Thyroid gland (tissue), 4 donors: ENCODE measurements at regions not wholly inside any gene's neighbourhood (a gene's known extent, or its start where the extent isn't known, plus 50 kb on each side); places are given as distances from the start of the nearest gene placed in this dataset.

ENCODE experiments used
- DNase-seq, 2 donors: peaks; one replicate each; pipeline ENCODE4 v3.0.0-alpha.2; 2019
- H3K27ac ChIP-seq, 3 donors: fragments of 200-600 bp; sonication (generic); 1 replicate in 2 of 3; 2 replicates in 1 of 3; pipeline ENCODE4 v1.5.1; 2016 to 2019; ENCODE audit warnings: mild to moderate bottlenecking in 1 of 3, moderate library complexity in 1 of 3
- H3K27me3 ChIP-seq: fragments of 200-600 bp; sonication (generic); one replicate; pipeline ENCODE4 v1.5.1; 2019
- H3K36me3 ChIP-seq, 2 donors: fragments of 200-600 bp; sonication (generic); one replicate each; pipeline ENCODE4 v1.5.1; 2016 to 2019
- H3K4me1 ChIP-seq, 2 donors: fragments of 200-600 bp; sonication (generic); one replicate each; pipeline ENCODE4 v1.5.1; 2017 to 2019
- H3K4me3 ChIP-seq, 3 donors: fragments of 200-600 bp; sonication (generic); replicated peaks in 1 of 3; 1 replicate in 2 of 3; 2 replicates in 1 of 3; pipeline ENCODE4 v1.5.1; 2016; ENCODE audit warnings: mild to moderate bottlenecking in 1 of 3
- H3K9me3 ChIP-seq: fragments of 200-600 bp; sonication (generic); one replicate; pipeline ENCODE4 v1.5.1; 2017
- POLR2A ChIP-seq, 2 donors: fragments of 450-650 bp; IDR thresholded peaks; one replicate each; pipeline ENCODE4 v1.6.1; 2017; ENCODE audit warnings: antibody characterized with exemption in 2 of 2, mild to moderate bottlenecking in 2 of 2, moderate library complexity in 1 of 2
- WGBS, 2 donors: methylation state at CpG; one replicate each; pipeline ENCODE4 v1.1.5; 2017; 5-methylcytosine and 5-hydroxymethylcytosine counted together
- intact Hi-C: fragments of 100-400 bp; cut with DNase I; formaldehyde crosslinking; loops from one replicate; pipeline ENCODE4 v1.15.1; 2023
- TF ChIP-seq, protein P1 (sequence below), 6 experiments: fragments of 200-600 bp in 3 of 6; fragments of 450-650 bp in 3 of 6; sonication (generic) in 3 of 6; IDR thresholded peaks; one replicate each; pipeline ENCODE4 v1.5.1; 2016 to 2019; ENCODE audit warnings: antibody characterized with exemption in 6 of 6, mild to moderate bottlenecking in 2 of 6, inconsistent platforms in 1 of 6, moderate library complexity in 1 of 6

DNA sequence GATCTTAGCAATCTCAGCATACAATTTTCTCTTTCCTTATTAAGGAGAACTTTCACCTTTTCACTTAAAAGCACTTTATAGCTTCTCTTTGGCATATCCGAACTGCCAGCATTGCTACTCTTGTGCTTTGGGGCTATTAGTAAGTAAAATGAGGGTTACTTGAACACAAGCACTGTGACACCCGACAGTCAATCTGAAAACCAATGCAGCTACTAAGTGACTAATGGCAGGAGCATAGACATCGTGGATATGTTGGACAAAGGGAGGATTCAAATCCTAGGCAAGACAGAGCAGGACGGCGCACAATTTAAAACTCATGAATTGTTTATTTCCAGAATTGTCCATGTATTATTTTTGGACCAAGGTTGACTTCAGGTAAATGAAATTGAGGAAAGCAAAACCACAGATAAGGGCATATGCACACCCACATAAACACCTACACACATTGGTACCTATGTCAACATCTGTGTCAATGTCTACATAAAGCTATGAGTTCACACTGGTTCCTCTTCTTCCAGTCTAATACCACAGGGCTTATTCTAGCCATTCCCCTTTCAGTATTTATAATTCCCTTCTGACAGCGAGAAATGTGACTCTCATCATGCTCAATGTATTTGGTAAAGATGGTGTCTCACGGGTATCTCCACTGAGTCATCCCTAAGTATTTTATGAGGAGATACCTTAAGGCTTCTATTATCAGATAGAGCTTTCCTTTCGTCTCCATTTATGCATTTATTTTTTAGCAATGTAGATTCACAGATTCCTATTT is 75.3 kb upstream of the RALGPS2 start:
- H3K27me3 ChIP-seq, result no peaks in the 10 kb centered on the region
- DNase-seq, result no peak
- TF ChIP-seq, protein P1, sequence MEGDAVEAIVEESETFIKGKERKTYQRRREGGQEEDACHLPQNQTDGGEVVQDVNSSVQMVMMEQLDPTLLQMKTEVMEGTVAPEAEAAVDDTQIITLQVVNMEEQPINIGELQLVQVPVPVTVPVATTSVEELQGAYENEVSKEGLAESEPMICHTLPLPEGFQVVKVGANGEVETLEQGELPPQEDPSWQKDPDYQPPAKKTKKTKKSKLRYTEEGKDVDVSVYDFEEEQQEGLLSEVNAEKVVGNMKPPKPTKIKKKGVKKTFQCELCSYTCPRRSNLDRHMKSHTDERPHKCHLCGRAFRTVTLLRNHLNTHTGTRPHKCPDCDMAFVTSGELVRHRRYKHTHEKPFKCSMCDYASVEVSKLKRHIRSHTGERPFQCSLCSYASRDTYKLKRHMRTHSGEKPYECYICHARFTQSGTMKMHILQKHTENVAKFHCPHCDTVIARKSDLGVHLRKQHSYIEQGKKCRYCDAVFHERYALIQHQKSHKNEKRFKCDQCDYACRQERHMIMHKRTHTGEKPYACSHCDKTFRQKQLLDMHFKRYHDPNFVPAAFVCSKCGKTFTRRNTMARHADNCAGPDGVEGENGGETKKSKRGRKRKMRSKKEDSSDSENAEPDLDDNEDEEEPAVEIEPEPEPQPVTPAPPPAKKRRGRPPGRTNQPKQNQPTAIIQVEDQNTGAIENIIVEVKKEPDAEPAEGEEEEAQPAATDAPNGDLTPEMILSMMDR (IDR thresholded peaks at IDR 0.05), result no peak
- no peak for TF ChIP-seq POLR2A (IDR thresholded peaks at IDR 0.05)
- H3K4me3 ChIP-seq, result no peak overlapping the region
- no peak overlapping the region for H3K27ac ChIP-seq
- no peaks in the 10 kb centered on the region for H3K9me3 ChIP-seq
- H3K36me3 ChIP-seq, result no peaks in the 10 kb centered on the region
- H3K4me1 ChIP-seq, result no peaks in the 10 kb centered on the region
- 92 to 93% methylated on average over 8 of the region's 8 CpGs for WGBS, 2 donors
- intact Hi-C loops, result no loop called here

DNA sequence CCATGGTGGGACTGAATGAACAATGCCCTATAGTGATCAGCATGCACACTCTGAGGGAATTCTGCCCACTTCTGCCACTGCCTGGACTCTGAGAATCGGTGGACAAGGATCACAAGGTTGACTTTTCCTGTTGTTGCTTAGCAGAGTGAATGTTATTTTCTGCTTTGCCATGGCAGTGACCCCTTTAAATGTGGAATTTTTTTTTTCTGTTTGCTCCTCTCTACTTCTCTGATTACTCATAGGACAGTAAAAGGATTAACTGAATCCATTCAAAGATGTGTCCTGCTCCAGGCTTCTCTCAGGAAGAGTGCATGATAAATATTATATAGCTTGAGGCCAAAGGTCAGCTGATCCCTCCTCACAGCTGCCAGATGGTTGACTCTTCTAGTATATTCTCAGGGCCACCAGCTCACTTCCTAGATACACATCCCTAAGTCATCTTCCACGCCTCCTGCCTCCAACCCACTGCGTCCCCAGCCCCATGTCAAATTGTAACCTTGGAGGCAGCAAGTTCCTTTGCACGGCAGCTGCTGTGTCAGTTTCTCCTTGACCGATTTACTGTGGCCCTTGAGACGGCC is 74.0 kb upstream of the RALGPS2 start:
- H3K4me1 ChIP-seq, result no peaks in the 10 kb centered on the region
- H3K9me3 ChIP-seq, result no peaks in the 10 kb centered on the region
- no peak overlapping the region for H3K4me3 ChIP-seq
- intact Hi-C loops, result no loop called here
- no peaks in the 10 kb centered on the region for H3K36me3 ChIP-seq
- H3K27ac ChIP-seq, result no peak overlapping the region
- 47 to 61% methylated on average over 6 of the region's 6 CpGs for WGBS, 2 donors
- DNase-seq, result no peak
- H3K27me3 ChIP-seq, result no peaks in the 10 kb centered on the region
- no peak for TF ChIP-seq POLR2A (IDR thresholded peaks at IDR 0.05)
- TF ChIP-seq, protein P1 (IDR thresholded peaks at IDR 0.05), result no peak

DNA sequence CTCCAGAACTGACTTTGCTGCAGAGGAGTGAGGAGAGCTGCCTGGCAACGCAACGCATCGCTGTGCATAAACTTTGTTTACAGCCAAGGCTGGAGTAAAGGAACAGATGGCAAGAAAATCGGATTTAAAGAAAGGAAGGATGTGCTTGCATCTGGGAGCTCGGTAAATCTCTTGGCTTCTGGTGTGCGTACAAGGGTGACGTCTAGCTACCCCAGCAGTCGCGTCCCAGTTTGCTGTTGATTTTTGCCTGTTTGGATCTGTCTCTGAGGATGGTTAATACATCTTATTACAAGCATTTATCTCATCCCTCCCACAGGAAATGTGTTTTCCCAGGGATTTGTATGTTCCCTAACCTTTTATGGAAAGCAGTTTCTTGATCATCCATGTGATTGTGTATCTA is 73.3 kb upstream of the RALGPS2 start:
- no peak for DNase-seq
- 58 to 71% methylated on average over 9 of the region's 9 CpGs for WGBS, 2 donors

DNA sequence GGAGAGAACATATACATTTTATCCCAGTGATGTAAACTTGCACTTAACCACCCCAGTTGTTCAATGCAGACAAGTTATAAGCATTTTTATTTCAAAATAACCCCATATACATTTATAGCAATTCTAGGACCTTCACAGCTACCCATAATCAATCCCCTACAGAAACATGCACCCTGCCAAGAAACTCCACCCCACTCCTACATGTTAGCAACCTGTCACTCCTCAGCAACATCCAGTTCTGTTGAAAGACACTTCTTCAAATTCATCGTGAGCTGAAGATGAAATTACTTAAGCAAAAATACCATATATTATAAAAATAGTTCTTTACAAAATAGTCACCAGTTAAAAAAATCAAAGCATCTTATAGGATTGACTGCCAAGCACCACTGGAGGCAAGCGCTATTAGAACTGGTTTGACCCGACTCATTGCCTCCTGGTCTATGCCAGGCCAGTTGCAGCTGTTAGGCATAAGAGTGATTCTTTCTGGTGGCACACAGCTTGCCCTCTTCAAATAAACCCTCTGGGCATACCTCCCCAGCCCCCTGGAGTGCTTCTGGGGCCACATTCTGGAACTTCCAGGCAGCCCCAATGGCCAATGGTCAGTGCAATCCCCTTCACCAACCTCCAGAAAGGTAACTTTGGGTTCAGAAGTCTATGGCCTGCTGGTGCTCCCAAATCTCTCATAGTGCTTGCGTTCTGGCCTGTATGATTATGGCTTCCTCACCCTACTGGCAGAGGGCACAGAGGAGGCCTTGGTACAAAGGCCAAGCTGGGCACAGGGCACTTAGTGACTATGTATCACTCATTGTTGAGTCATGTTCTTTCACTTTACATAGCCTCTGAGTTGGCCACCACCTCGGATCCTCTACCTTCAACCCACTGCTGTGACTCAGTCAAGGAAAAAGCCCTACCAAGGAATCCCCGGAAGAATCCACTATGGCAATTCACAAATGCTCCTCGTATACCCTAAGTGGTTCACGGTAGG is 72.2 kb upstream of the RALGPS2 start:
- H3K27me3 ChIP-seq, result no peaks in the 10 kb centered on the region
- intact Hi-C loops, result no loop called here
- H3K4me3 ChIP-seq, result no peak overlapping the region
- no peak for TF ChIP-seq POLR2A (IDR thresholded peaks at IDR 0.05)
- TF ChIP-seq, protein P1 (IDR thresholded peaks at IDR 0.05), result no peak
- no peaks in the 10 kb centered on the region for H3K4me1 ChIP-seq
- H3K36me3 ChIP-seq, result no peaks in the 10 kb centered on the region
- H3K9me3 ChIP-seq, result no peaks in the 10 kb centered on the region
- H3K27ac ChIP-seq, result no peak overlapping the region
- no peak for DNase-seq
- 85 to 94% methylated on average over 8 of the region's 8 CpGs for WGBS, 2 donors

More for the DNA sequence above, 73.3 kb upstream of the RALGPS2 start:
- Histone ChIP-seq H3K27ac (no peak overlapping the region), H3K4me3 (no peak overlapping the region), H3K27me3 (no peaks in the 10 kb centered on the region), H3K36me3 (no peaks in the 10 kb centered on the region), H3K9me3 (no peaks in the 10 kb centered on the region), H3K4me1 (no peaks in the 10 kb centered on the region)
- intact Hi-C loops, result no loop called here
- TF ChIP-seq, protein P1 (IDR thresholded peaks at IDR 0.05), result no peak
- TF ChIP-seq POLR2A (IDR thresholded peaks at IDR 0.05), result no peak
